GM23248 (cell line): ENCODE measurements at regions not wholly inside any gene's neighbourhood (a gene's known extent, or its start where the extent isn't known, plus 50 kb on each side); places are given as distances from the start of the nearest gene placed in this dataset.
"Not testable (repeated sequence)": the region's sequence is repeated elsewhere in the genome, so short reads cannot be mapped to it uniquely, and the experiment has no call there.

Experiments
- DNase-seq: peaks from one replicate; pipeline ENCODE4 v3.0.0-alpha.2; 2015
- H2AFZ ChIP-seq: fragments of 200-600 bp; sonication (generic); 2 replicates; pipeline ENCODE4 v1.6.1; 2016; ENCODE audit warnings: antibody characterized with exemption
- H3F3A ChIP-seq: fragments of 200-600 bp; sonication (generic); 2 replicates; pipeline ENCODE4 v1.6.1; 2016; ENCODE audit warnings: mild to moderate bottlenecking, antibody characterized with exemption, mixed run types; ENCODE audit not compliant: insufficient read depth
- H3K27ac ChIP-seq: fragments of 200-600 bp; sonication (generic); 2 replicates; pipeline ENCODE4 v1.5.1; 2016; ENCODE audit warnings: mild to moderate bottlenecking
- H3K27me3 ChIP-seq: fragments of 200-600 bp; sonication (generic); replicated peaks from 2 replicates; pipeline ENCODE4 v1.6.1; 2016; ENCODE audit warnings: mild to moderate bottlenecking; ENCODE audit not compliant: insufficient read depth
- H3K36me3 ChIP-seq: fragments of 200-600 bp; sonication (generic); 2 replicates; pipeline ENCODE4 v1.6.1; 2016; ENCODE audit warnings: low read depth, mild to moderate bottlenecking
- H3K4me1 ChIP-seq: fragments of 200-600 bp; sonication (generic); 2 replicates; pipeline ENCODE4 v1.6.1; 2016; ENCODE audit warnings: mild to moderate bottlenecking; ENCODE audit not compliant: insufficient read depth
- H3K4me2 ChIP-seq: fragments of 200-600 bp; sonication (generic); one replicate; pipeline ENCODE4 v1.6.1; 2016; ENCODE audit warnings: mild to moderate bottlenecking; ENCODE audit not compliant: unreplicated experiment
- H3K4me3 ChIP-seq: fragments of 200-600 bp; sonication (generic); 2 replicates; pipeline ENCODE4 v1.5.1; 2016; ENCODE audit warnings: mild to moderate bottlenecking
- H3K79me2 ChIP-seq: fragments of 200-600 bp; sonication (generic); 2 replicates; pipeline ENCODE4 v1.6.1; 2016; ENCODE audit warnings: mild to moderate bottlenecking; ENCODE audit not compliant: insufficient read depth
- H3K9ac ChIP-seq: fragments of 200-600 bp; sonication (generic); 2 replicates; pipeline ENCODE4 v1.6.1; 2016; ENCODE audit warnings: mild to moderate bottlenecking
- H3K9me2 ChIP-seq: fragments of 200-600 bp; sonication (generic); 2 replicates; pipeline ENCODE4 v1.6.1; 2016; ENCODE audit warnings: mixed run types, mild to moderate bottlenecking, moderate library complexity; ENCODE audit not compliant: insufficient read depth
- H3K9me3 ChIP-seq: fragments of 200-600 bp; sonication (generic); one replicate; pipeline ENCODE4 v1.6.1; 2017; ENCODE audit warnings: low read depth
- H4K20me1 ChIP-seq: fragments of 200-600 bp; sonication (generic); 2 replicates; pipeline ENCODE4 v1.6.0; 2016; ENCODE audit not compliant: insufficient read depth
- EZH2 ChIP-seq: fragments of 200-600 bp; sonication (generic); IDR thresholded peaks from 2 replicates; pipeline ENCODE4 v1.6.1; 2018; ENCODE audit warnings: antibody characterized with exemption, mild to moderate bottlenecking; ENCODE audit not compliant: insufficient read depth, poor library complexity, severe bottlenecking
- EZH2phosphoT487 ChIP-seq: fragments of 200-600 bp; sonication (generic); IDR thresholded peaks from 2 replicates; pipeline ENCODE4 v1.6.1; 2018; ENCODE audit warnings: antibody characterized with exemption, moderate library complexity, mild to moderate bottlenecking, low read depth; ENCODE audit not compliant: insufficient read depth
- WGBS, 2 experiments: methylation state at CpG; one replicate each; pipeline ENCODE4 v1.1.6; 2015 to 2017; ENCODE audit warnings: low lambda C conversion rate in 2 of 2, low coverage in 1 of 2; ENCODE audit errors: missing lambda C conversion rate in 2 of 2; 5-methylcytosine and 5-hydroxymethylcytosine counted together
- in situ Hi-C: fragments of 300-500 bp; cut with MboI; formaldehyde crosslinking; loops from 2 replicates; pipeline ENCODE4 v1.15.0; 2020

DNA sequence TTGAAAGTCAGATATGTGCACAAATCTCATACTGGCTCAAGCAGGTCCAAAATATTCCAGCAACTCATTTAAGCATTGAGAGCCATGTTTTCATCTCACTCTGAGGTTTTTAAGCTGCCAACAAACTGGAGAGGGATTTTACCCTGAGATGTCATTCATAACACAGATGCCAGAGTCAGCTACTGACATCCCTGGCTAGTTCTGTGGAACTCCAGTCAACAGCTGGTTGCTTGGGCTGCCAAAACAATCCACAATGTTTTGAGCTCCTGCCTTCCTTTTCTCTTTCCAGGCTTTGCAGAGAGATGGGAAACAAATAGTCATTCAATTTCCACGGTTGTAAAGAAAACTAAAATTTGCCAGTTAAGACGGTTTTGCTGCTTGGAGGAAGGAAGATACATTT is 621.2 kb upstream of the FBXO33 start:
- H3K4me1 ChIP-seq = no peaks in the 10 kb centered on the region
- no peaks in the 10 kb centered on the region for H3K79me2 ChIP-seq
- no peaks in the 10 kb centered on the region for H3F3A ChIP-seq
- TF ChIP-seq EZH2phosphoT487 (no peak), EZH2 (no peak)
- in situ Hi-C loops = no loop called here
- no peak overlapping the region for H2AFZ ChIP-seq
- H3K36me3 ChIP-seq = no peaks in the 10 kb centered on the region
- H3K4me3 ChIP-seq = no peak overlapping the region
- no peaks in the 10 kb centered on the region for H4K20me1 ChIP-seq
- no peak overlapping the region for H3K27ac ChIP-seq
- H3K9me3 ChIP-seq = no peaks in the 10 kb centered on the region
- no peak for DNase-seq
- 0 to 2% methylated on average over 2 of the region's 2 CpGs for WGBS, 2 experiments
- H3K9me2 ChIP-seq = no peaks in the 10 kb centered on the region
- H3K27me3 ChIP-seq = no peaks in the 10 kb centered on the region
- H3K4me2 ChIP-seq = no peak overlapping the region
- no peak overlapping the region for H3K9ac ChIP-seq

DNA sequence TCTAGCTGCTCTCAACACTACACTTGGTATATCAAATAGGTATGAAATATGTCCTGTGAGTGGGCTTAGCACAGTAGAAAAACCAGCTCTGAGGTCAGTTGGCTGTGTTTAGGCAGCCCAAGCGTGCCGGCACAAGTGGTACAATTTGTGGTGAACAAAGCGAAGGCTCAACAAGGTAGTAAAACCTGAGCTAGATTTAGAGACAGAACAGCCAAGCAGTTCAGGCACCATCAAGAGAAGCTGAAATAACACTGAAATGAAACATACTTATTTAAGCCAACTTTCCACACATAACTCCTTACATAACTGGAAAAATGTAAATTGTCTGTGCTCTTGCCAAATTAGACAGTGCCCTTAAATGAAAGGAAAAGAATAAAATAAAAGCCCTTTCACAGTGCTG is 596.8 kb upstream of the FBXO33 start:
- no peak for DNase-seq
- Histone ChIP-seq H3K79me2 (no peaks in the 10 kb centered on the region), H3K4me2 (no peak overlapping the region), H3F3A (no peaks in the 10 kb centered on the region), H3K4me3 (no peak overlapping the region), H3K9ac (no peak overlapping the region), H3K36me3 (no peaks in the 10 kb centered on the region), H3K9me2 (no peaks in the 10 kb centered on the region), H2AFZ (no peak overlapping the region), H3K4me1 (no peaks in the 10 kb centered on the region), H3K27me3 (no peaks in the 10 kb centered on the region), H4K20me1 (no peaks in the 10 kb centered on the region), H3K27ac (no peak overlapping the region), H3K9me3 (no peaks in the 10 kb centered on the region)
- WGBS, 2 experiments = 61 to 73% methylated on average over 3 of the region's 3 CpGs
- in situ Hi-C loops = no loop called here
- TF ChIP-seq EZH2phosphoT487 (no peak), EZH2 (no peak)

DNA sequence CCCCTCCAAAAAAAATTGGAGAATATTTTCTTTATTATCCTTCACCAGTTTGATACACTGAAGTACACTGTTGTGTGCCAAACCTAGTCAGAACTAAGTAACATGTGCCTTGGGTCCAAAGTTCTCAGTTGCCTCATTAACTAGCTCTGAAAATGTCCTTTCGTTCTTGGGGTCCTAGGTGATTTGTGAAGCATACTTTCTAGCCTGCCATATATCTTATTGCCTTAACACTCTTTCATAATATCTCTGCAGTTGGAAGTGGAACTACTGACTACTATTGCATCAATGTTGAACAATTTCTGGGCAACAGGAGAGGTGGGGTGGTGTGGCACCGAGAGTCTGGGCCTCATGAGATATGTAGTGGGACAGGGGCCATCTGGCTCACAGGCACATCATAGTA is 592.9 kb upstream of the FBXO33 start:
- H3K4me3 ChIP-seq = no peak overlapping the region
- H3K9ac ChIP-seq = no peak overlapping the region
- DNase-seq = no peak
- WGBS, 2 experiments = 40 to 46% methylated on average over 2 of the region's 2 CpGs
- no peaks in the 10 kb centered on the region; the same call in 1 of the 2 replicates for H3K9me2 ChIP-seq
- TF ChIP-seq EZH2phosphoT487 = no peak
- TF ChIP-seq EZH2 = no peak
- in situ Hi-C loops = no loop called here
- H4K20me1 ChIP-seq = no peaks in the 10 kb centered on the region
- H3K9me3 ChIP-seq = no peaks in the 10 kb centered on the region
- no peak overlapping the region for H2AFZ ChIP-seq
- no peaks in the 10 kb centered on the region for H3K27me3 ChIP-seq
- H3K4me2 ChIP-seq = no peak overlapping the region
- H3K27ac ChIP-seq = no peak overlapping the region
- no peaks in the 10 kb centered on the region for H3K4me1 ChIP-seq
- H3K36me3 ChIP-seq = no peaks in the 10 kb centered on the region
- no peaks in the 10 kb centered on the region for H3F3A ChIP-seq
- no peaks in the 10 kb centered on the region for H3K79me2 ChIP-seq

DNA sequence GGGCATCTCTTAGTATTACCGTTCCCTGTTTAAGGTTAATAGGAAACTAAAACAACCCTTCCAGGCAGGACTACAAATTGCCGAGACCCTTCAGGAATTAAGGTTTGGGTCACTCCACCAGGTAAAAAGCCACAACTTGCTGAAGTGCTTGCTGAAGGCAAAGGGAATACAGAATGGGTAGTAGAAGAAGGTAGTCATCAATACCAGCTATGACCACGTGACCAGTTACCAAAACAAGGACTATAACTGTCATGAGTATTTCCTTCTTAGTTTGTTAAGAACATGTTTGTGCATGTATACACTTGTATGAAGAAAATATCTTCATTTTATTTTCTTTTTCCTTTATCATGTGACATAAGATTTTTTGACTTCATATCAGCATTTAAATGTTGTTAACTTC is 578.7 kb upstream of the FBXO33 start:
- H3K9ac ChIP-seq = no peak overlapping the region
- in situ Hi-C loops = no loop called here
- H3K9me3 ChIP-seq = no peaks in the 10 kb centered on the region
- WGBS, 2 experiments = 25 to 41% methylated on average over 3 of the region's 3 CpGs
- H3K27ac ChIP-seq = no peak overlapping the region
- no peaks in the 10 kb centered on the region for H3F3A ChIP-seq
- no peaks in the 10 kb centered on the region for H4K20me1 ChIP-seq
- TF ChIP-seq EZH2phosphoT487 (no peak), EZH2 (no peak)
- H3K36me3 ChIP-seq = no peaks in the 10 kb centered on the region
- H3K4me2 ChIP-seq = no peak overlapping the region
- no peaks in the 10 kb centered on the region for H3K79me2 ChIP-seq
- H3K4me1 ChIP-seq = no peaks in the 10 kb centered on the region
- no peak overlapping the region for H3K4me3 ChIP-seq
- no peak overlapping the region for H2AFZ ChIP-seq
- no peak for DNase-seq
- no peaks in the 10 kb centered on the region for H3K9me2 ChIP-seq
- no peaks in the 10 kb centered on the region for H3K27me3 ChIP-seq

DNA sequence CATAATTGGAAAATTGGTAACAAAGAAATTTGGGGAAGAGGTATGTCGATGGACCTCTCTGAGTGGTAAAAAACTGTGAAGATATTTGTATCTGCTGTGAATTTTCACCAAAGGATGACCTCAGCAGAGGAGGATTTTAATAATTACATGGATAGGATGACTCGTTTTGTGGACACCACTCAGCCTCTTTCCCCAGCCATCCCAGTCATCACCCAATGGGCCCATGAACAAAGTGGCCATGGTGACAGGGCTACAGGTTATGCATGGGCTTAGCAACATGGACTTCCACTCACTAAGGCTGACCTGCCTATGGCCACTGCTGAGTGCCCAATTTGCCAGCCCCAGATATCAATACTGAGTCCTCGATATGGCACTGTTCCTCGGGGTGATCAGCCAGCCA is 577.5 kb upstream of the FBXO33 start:
- H3K79me2 ChIP-seq = no peaks in the 10 kb centered on the region
- WGBS, 2 experiments = 38% methylated on average over 4 of the region's 4 CpGs
- no peak overlapping the region for H3K4me3 ChIP-seq
- H4K20me1 ChIP-seq = no peaks in the 10 kb centered on the region
- no peaks in the 10 kb centered on the region for H3K36me3 ChIP-seq
- no peaks in the 10 kb centered on the region for H3F3A ChIP-seq
- in situ Hi-C loops = no loop called here
- H3K4me2 ChIP-seq = no peak overlapping the region
- no peaks in the 10 kb centered on the region for H3K9me3 ChIP-seq
- TF ChIP-seq EZH2 = no peak
- TF ChIP-seq EZH2phosphoT487 = no peak
- H3K9ac ChIP-seq = no peak overlapping the region
- H3K4me1 ChIP-seq = no peaks in the 10 kb centered on the region
- H2AFZ ChIP-seq = no peak overlapping the region
- H3K9me2 ChIP-seq = no peaks in the 10 kb centered on the region
- H3K27me3 ChIP-seq = no peaks in the 10 kb centered on the region
- no peak for DNase-seq
- H3K27ac ChIP-seq = no peak overlapping the region

DNA sequence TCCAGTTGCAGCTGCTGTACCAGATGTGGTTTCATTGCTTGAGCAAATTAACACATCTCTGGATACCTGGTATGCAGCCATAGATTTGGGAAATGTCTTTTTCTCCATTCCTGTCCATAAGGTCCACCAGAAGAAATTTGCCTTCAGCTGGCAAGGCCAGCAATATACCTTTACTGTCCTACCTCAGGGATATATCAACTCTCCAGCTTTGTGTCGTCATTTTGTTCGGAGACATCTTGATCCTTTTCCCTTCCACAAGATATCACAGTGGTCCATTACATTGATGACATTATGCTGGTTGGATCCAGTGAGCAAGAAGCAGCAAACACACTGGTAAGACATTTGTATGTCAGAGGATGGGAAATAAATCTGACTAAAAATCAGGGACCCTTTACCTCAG is 576.1 kb upstream of the FBXO33 start:
- H2AFZ ChIP-seq, H3K4me3 ChIP-seq, DNase-seq, H3K9ac ChIP-seq, H3K79me2 ChIP-seq, H3K4me1 ChIP-seq, H3K27me3 ChIP-seq, H4K20me1 ChIP-seq, H3K9me2 ChIP-seq, H3F3A ChIP-seq, H3K27ac ChIP-seq, in situ Hi-C loops, H3K4me2 ChIP-seq, H3K36me3 ChIP-seq, H3K9me3 ChIP-seq: not testable (repeated sequence)
- WGBS, 2 experiments = 30 to 45% methylated on average over 2 of the region's 2 CpGs
